SU-DHL-6 (cell line): ENCODE measurements at regions not wholly inside any gene's neighbourhood (a gene's known extent, or its start where the extent isn't known, plus 50 kb on each side); places are given as distances from the start of the nearest gene placed in this dataset.

ENCODE experiments used
- CTCF ChIP-seq: fragments of 200-600 bp; sonication (generic); IDR thresholded peaks from one replicate; pipeline ENCODE4 v1.5.1; 2017; ENCODE audit warnings: antibody characterized with exemption, mild to moderate bottlenecking, low read length, moderate library complexity; ENCODE audit not compliant: insufficient read depth, poor library complexity, severe bottlenecking
- EZH2phosphoT487 ChIP-seq: fragments of 200-600 bp; sonication (generic), shearing (Covaris generic); conservative IDR thresholded peaks from 2 replicates; pipeline ENCODE4 v1.6.1; 2018; ENCODE audit warnings: mild to moderate bottlenecking, antibody characterized with exemption, low read length, moderate library complexity, mixed read lengths

GRCh38 chr4:138540056-138540800, 298.1 kb upstream of the SLC7A11 start:
- TF ChIP-seq CTCF (no peak), EZH2phosphoT487 (no peak)
